Body of pancreas (tissue), 4 donors: ENCODE measurements at regions not wholly inside any gene's neighbourhood (a gene's known extent, or its start where the extent isn't known, plus 50 kb on each side); places are given as distances from the start of the nearest gene placed in this dataset.

Experiments
- CTCF ChIP-seq, 7 experiments: fragments of 450-650 bp in 4 of 7; fragments of 200-600 bp in 3 of 7; sonication (generic) in 3 of 7; IDR thresholded peaks; one replicate each; pipeline ENCODE4 v1.5.1; 2016 to 2019; ENCODE audit warnings: antibody characterized with exemption in 7 of 7
- POLR2A ChIP-seq, 3 donors: fragments of 450-650 bp; IDR thresholded peaks; one replicate each; pipeline ENCODE4 v1.6.1; 2016; ENCODE audit warnings: antibody characterized with exemption in 3 of 3, mild to moderate bottlenecking in 2 of 3

GRCh38 chrX:110871839-110872238 lies 76.2 kb upstream of the CHRDL1 start:
- no peak for TF ChIP-seq CTCF (IDR thresholded peaks at IDR 0.05)
- TF ChIP-seq POLR2A (IDR thresholded peaks at IDR 0.05) = no peak
